LNCaP clone FGC (cell line): ENCODE measurements at regions not wholly inside any gene's neighbourhood (a gene's known extent, or its start where the extent isn't known, plus 50 kb on each side); places are given as distances from the start of the nearest gene placed in this dataset.

Experiments used
- DNase-seq: peaks from one replicate; pipeline ENCODE4 v3.0.0-alpha.2; 2011; ENCODE audit warnings: low read depth
- H3K4me3 ChIP-seq: 2 replicates; pipeline ENCODE4 v1.5.1; 2011; ENCODE audit warnings: mild to moderate bottlenecking, low read depth, low read length, control low read depth
- TF ChIP-seq, protein P1 (sequence below): IDR thresholded peaks from 2 replicates; pipeline ENCODE4 v1.5.1; 2012; ENCODE audit warnings: mild to moderate bottlenecking; ENCODE audit not compliant: control insufficient read depth, insufficient read depth; ENCODE audit errors: extremely low read depth

DNA sequence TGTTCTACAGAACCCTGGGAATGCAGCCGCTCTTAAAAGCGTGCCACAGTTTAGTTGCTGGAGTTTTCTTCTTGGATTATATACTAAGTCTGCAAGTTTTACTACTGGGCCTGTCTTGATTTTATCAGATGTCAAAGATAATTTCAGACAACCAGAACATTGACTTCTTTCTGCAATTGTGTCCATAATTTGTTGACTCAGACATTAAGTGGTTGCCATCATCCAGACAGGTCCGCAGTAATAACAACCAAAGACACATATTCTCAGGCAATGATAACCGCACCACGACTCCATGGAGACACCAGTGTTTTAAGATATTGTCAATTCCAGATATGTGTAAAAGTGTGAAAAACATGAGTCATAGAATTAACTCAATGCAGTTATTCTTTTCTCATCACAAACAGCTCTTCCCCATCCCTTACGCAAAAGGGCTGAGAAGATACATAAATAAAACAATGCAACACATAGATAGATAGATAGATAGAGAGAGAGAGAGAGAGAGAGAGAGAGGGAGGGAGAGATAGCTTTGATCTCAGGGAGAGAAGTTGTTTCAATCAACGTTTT lies 90.4 kb upstream of the FMN2 start:
- no peak for DNase-seq
- H3K4me3 ChIP-seq: no peak overlapping the region
- TF ChIP-seq, protein P1, sequence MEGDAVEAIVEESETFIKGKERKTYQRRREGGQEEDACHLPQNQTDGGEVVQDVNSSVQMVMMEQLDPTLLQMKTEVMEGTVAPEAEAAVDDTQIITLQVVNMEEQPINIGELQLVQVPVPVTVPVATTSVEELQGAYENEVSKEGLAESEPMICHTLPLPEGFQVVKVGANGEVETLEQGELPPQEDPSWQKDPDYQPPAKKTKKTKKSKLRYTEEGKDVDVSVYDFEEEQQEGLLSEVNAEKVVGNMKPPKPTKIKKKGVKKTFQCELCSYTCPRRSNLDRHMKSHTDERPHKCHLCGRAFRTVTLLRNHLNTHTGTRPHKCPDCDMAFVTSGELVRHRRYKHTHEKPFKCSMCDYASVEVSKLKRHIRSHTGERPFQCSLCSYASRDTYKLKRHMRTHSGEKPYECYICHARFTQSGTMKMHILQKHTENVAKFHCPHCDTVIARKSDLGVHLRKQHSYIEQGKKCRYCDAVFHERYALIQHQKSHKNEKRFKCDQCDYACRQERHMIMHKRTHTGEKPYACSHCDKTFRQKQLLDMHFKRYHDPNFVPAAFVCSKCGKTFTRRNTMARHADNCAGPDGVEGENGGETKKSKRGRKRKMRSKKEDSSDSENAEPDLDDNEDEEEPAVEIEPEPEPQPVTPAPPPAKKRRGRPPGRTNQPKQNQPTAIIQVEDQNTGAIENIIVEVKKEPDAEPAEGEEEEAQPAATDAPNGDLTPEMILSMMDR: no peak

DNA sequence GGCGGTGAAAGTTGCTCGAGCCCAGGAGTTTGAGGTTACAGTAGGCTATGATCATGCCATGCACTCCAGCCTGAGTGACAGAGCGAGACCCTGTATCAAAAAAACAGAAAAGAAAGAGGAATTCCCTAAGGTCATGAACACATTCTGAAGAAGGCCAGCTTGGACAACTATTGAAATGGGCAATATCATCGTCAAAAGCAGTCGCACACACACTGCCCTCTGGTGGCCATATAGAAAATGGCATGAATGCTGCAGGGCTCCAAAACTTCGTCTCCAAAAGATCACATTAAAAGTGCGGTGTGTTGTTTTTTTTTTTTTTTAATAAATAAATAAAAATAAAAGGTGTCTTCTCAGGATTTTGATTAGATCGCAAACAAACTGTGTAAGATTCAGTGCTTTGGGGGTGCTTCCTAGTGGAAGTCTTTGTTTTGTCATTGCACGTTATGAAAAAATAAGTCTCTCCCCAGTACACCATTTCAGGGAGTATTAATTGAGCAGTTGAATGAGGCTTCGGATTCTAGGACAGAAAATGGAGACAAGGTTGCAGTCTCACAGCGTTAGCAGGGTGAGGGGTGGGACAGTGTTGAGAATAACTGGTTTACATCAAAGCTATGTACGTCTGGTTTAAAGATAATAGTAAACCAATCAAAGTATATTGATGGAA lies 87.5 kb upstream of the FMN2 start:
- TF ChIP-seq, protein P1: peak; percentile 86
- DNase-seq: no peak
- H3K4me3 ChIP-seq: no peak overlapping the region

DNA sequence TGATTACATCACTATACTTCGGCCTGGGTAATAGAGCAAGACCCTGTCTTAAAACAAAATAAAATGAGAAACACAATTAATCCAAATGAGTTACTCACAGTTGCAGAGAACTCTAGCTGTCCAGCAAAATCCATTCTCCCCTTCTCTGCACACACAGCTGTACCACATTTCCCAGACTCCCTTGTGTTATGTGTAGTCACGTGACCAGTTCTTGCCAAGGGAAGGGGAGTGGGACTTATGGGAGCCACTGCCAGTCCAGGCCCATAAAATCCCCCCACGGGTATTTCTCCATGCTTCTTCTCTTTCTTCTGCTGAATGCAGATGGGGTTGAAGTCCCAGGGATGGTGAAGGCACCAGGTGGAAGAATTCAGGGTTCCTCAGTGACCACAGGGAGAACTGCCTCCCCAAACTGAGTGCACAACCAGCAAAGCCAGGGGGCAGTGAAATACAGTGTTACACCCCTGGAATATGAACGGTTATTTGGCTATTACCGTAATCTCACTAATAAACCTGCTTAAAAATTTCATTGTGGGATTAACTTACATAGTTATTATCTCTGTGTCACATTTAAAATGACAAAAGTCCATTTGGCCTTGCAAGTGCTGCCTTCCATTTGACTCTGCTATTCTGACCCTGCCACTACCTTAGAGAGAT lies 85.6 kb upstream of the FMN2 start:
- no peak overlapping the region for H3K4me3 ChIP-seq
- TF ChIP-seq, protein P1: no peak
- DNase-seq: no peak

DNA sequence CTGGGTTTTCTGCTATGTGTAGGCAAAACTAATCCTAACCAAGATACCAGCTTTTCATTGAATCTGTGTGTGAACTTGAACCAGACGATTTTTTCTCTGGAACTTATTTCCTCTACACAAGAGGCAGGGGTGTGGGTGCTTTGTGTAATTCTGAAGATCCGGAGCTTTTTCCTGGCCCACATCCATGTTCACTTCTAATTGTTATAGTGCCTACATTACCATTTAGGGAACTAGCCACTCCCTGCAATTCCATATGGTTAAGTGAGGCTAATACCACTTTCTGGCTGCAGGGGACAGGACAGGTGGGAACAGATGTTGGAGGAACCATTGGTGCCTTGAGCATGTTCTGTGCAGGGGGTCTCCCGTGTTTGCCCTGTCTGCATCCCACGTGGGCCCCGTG lies 83.4 kb upstream of the FMN2 start:
- TF ChIP-seq, protein P1: no peak
- H3K4me3 ChIP-seq: no peak overlapping the region
- no peak for DNase-seq

DNA sequence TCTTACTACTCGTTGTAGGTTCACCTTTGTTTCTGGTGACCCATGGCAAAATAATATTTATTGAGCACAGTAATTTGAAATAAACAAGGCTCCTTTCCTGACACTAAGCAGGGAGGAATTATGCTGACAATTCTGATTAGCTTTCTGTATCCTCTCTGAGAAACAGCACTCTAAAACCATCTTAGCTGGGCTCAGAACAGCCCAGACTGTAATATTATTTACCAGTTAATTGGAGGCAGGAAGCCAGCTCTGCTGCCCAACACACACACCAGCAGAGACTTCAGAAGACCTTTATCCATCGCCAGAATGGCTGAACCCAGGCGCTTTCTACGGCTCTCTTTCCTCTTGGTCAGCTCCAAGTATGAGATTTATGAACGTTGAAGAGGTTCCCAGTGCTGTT lies 77.6 kb upstream of the FMN2 start:
- no peak for DNase-seq
- H3K4me3 ChIP-seq: no peak overlapping the region
- TF ChIP-seq, protein P1: no peak

DNA sequence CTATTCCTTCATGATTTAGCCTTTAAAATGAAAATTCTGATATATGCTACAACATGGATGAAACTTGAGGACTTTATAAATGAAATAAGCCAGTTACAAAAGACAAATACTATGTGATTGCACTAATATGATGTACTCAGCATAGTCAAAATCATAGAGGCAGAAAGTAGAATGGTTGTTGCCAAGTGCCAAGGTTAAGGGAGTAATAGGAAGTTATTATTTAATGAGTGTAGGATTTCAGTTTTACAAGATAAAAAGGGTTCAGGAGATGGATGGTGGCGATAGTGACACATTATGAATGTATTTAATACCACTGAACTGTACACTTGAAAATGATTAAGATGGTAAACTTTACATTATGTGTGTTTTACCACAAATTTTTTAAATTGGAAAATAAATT lies 73.1 kb upstream of the FMN2 start:
- no peak overlapping the region for H3K4me3 ChIP-seq
- TF ChIP-seq, protein P1: no peak
- no peak for DNase-seq

DNA sequence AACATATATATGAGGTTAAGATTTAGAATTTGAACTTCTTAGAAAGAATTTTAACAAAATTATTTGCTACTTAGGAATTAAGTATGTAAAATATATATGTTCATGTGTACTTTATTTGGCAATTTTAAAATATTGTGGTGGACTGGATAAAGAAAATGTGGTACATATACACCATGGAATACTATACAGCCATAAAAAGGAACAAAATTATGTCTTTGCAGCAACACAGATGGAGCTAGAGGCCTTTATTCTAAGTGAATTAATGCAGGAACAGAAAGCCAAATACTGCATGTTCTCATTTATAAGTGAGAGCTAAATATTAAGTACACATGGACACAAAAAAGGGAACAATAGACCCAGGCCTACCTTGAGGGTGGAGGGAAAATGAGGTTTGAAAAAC lies 72.2 kb upstream of the FMN2 start:
- TF ChIP-seq, protein P1: no peak
- no peak overlapping the region for H3K4me3 ChIP-seq
- no peak for DNase-seq
